ENCODE measurements at regions not wholly inside any gene's neighbourhood (a gene's known extent, or its start where the extent isn't known, plus 50 kb on each side); places are given as distances from the start of the nearest gene placed in this dataset.
"Not testable (repeated sequence)": the region's sequence is repeated elsewhere in the genome, so short reads cannot be mapped to it uniquely, and the experiment has no call there.

- no peak for DNase-seq (ENCODE audit: low read depth, low spot score)
- no peak overlapping the region for H3K4me3 ChIP-seq (ENCODE audit: low read length)
Measured at GRCh38 chr1:194786027-194786426, 1599.6 kb upstream of the B3GALT2 start.

GRCh38 chr1:194776657-194777056 lies 1590.2 kb upstream of the B3GALT2 start:
- H3K4me3 ChIP-seq (ENCODE audit: low read length) = no peak overlapping the region
- no peak for DNase-seq (ENCODE audit: low read depth, low spot score)

GRCh38 chr1:194774535-194774934 lies 1588.1 kb upstream of the B3GALT2 start:
- no peak for DNase-seq (ENCODE audit: low read depth, low spot score)

GRCh38 chr1:194755241-194755994 lies 1569.0 kb upstream of the B3GALT2 start:
- H3K4me3 ChIP-seq (ENCODE audit: low read length) = no peak overlapping the region
- no peak for DNase-seq (ENCODE audit: low read depth, low spot score)

More at GRCh38 chr1:194774535-194774934, 1588.1 kb upstream of the B3GALT2 start:
- no peak overlapping the region for H3K4me3 ChIP-seq (ENCODE audit: low read length)

- DNase-seq (ENCODE audit: low read depth, low spot score); H3K4me3 ChIP-seq (ENCODE audit: low read length): not testable (repeated sequence)
Measured at GRCh38 chr1:194738843-194739242, 1552.4 kb upstream of the B3GALT2 start.

GRCh38 chr1:194734970-194735369 lies 1548.6 kb upstream of the B3GALT2 start:
- no peak for DNase-seq (ENCODE audit: low read depth, low spot score)
- H3K4me3 ChIP-seq (ENCODE audit: low read length) = no peak overlapping the region

- DNase-seq (ENCODE audit: low read depth, low spot score) = no peak
- no peak overlapping the region for H3K4me3 ChIP-seq (ENCODE audit: low read length)
Measured at GRCh38 chr1:194731025-194731424, 1544.6 kb upstream of the B3GALT2 start.

- H3K4me3 ChIP-seq (ENCODE audit: low read length) = no peak overlapping the region
- no peak for DNase-seq (ENCODE audit: low read depth, low spot score)
Measured at GRCh38 chr1:194730304-194730703, 1543.9 kb upstream of the B3GALT2 start.

- H3K4me3 ChIP-seq (ENCODE audit: low read length) = no peak overlapping the region
- no peak for DNase-seq (ENCODE audit: low read depth, low spot score)
Measured at GRCh38 chr1:194723067-194723466, 1536.7 kb upstream of the B3GALT2 start.

GRCh38 chr1:194717941-194718340 lies 1531.5 kb upstream of the B3GALT2 start:
- H3K4me3 ChIP-seq (ENCODE audit: low read length) = no peak overlapping the region
- no peak for DNase-seq (ENCODE audit: low read depth, low spot score)

GRCh38 chr1:194717334-194717733 lies 1530.9 kb upstream of the B3GALT2 start:
- H3K4me3 ChIP-seq (ENCODE audit: low read length) = no peak overlapping the region
- DNase-seq (ENCODE audit: low read depth, low spot score) = no peak

GRCh38 chr1:194710671-194711070 lies 1524.3 kb upstream of the B3GALT2 start:
- DNase-seq (ENCODE audit: low read depth, low spot score) = no peak
- H3K4me3 ChIP-seq (ENCODE audit: low read length) = no peak overlapping the region

GRCh38 chr1:194709439-194709838 lies 1523.0 kb upstream of the B3GALT2 start:
- H3K4me3 ChIP-seq (ENCODE audit: low read length) = no peak overlapping the region
- DNase-seq (ENCODE audit: low read depth, low spot score) = no peak

- H3K4me3 ChIP-seq (ENCODE audit: low read length) = no peak overlapping the region
- no peak for DNase-seq (ENCODE audit: low read depth, low spot score)
Measured at GRCh38 chr1:194707074-194707473, 1520.7 kb upstream of the B3GALT2 start.

GRCh38 chr1:194705123-194705854 lies 1518.9 kb upstream of the B3GALT2 start:
- DNase-seq (ENCODE audit: low read depth, low spot score) = no peak
- H3K4me3 ChIP-seq (ENCODE audit: low read length) = no peak overlapping the region

- no peak for DNase-seq (ENCODE audit: low read depth, low spot score)
- no peak overlapping the region for H3K4me3 ChIP-seq (ENCODE audit: low read length)
Measured at GRCh38 chr1:194698908-194699318, 1512.5 kb upstream of the B3GALT2 start.

- DNase-seq (ENCODE audit: low read depth, low spot score) = no peak
- no peak overlapping the region for H3K4me3 ChIP-seq (ENCODE audit: low read length)
Measured at GRCh38 chr1:194693244-194693643, 1506.8 kb upstream of the B3GALT2 start.

GRCh38 chr1:194684636-194685035 lies 1498.2 kb upstream of the B3GALT2 start:
- no peak overlapping the region for H3K4me3 ChIP-seq (ENCODE audit: low read length)
- DNase-seq (ENCODE audit: low read depth, low spot score) = no peak

- no peak overlapping the region for H3K4me3 ChIP-seq (ENCODE audit: low read length)
- DNase-seq (ENCODE audit: low read depth, low spot score) = no peak
Measured at GRCh38 chr1:194658090-194658439, 1471.7 kb upstream of the B3GALT2 start.

GRCh38 chr1:194654956-194655355 lies 1468.5 kb upstream of the B3GALT2 start:
- no peak for DNase-seq (ENCODE audit: low read depth, low spot score)
- H3K4me3 ChIP-seq (ENCODE audit: low read length) = no peak overlapping the region

- H3K4me3 ChIP-seq (ENCODE audit: low read length) = no peak overlapping the region
- DNase-seq (ENCODE audit: low read depth, low spot score) = no peak
Measured at GRCh38 chr1:194653385-194653784, 1467.0 kb upstream of the B3GALT2 start.

Data from Jurkat, Clone E6-1 (cell line).